Stimulated activated CD8-positive, alpha-beta memory T cell treated with anti-CD3 and anti-CD28 coated beads, Interleukin-2, amount 100 ng/mL, for 48 hours (primary cell): ENCODE measurements at regions not wholly inside any gene's neighbourhood (a gene's known extent, or its start where the extent isn't known, plus 50 kb on each side); places are given as distances from the start of the nearest gene placed in this dataset.

ENCODE experiments used
- DNase-seq, 2 donors: peaks; one replicate each; pipeline ENCODE4 v3.0.0-alpha.2; 2020; ENCODE audit warnings: low read depth in 2 of 2

GRCh38 chr2:129721236-129721635, 258.2 kb upstream of the RAB6C start:
- no peak for DNase-seq

GRCh38 chr2:129721846-129722245, 257.6 kb upstream of the RAB6C start:
- DNase-seq: no peak

GRCh38 chr2:129722306-129723019, 257.0 kb upstream of the RAB6C start:
- no peak for DNase-seq

GRCh38 chr2:129723277-129724020, 256.0 kb upstream of the RAB6C start:
- DNase-seq: no peak

GRCh38 chr2:129724021-129724757, 255.3 kb upstream of the RAB6C start:
- no peak for DNase-seq

GRCh38 chr2:129726216-129726615, 253.2 kb upstream of the RAB6C start:
- no peak for DNase-seq

GRCh38 chr2:129727286-129727685, 252.2 kb upstream of the RAB6C start:
- no peak for DNase-seq

- no peak for DNase-seq
Measured at GRCh38 chr2:129728035-129728972, 251.2 kb upstream of the RAB6C start.

GRCh38 chr2:129729011-129729410, 250.5 kb upstream of the RAB6C start:
- no peak for DNase-seq

GRCh38 chr2:129729646-129730045, 249.8 kb upstream of the RAB6C start:
- no peak for DNase-seq

GRCh38 chr2:129730979-129731378, 248.5 kb upstream of the RAB6C start:
- no peak for DNase-seq

- no peak for DNase-seq
Measured at GRCh38 chr2:129731907-129732629, 247.4 kb upstream of the RAB6C start.

- no peak for DNase-seq
Measured at GRCh38 chr2:129732630-129733026, 246.8 kb upstream of the RAB6C start.

- DNase-seq: no peak
Measured at GRCh38 chr2:129733041-129733440, 246.4 kb upstream of the RAB6C start.

- DNase-seq: no peak
Measured at GRCh38 chr2:129733579-129733978, 245.9 kb upstream of the RAB6C start.

- no peak for DNase-seq
Measured at GRCh38 chr2:129734343-129735034, 245.0 kb upstream of the RAB6C start.

- DNase-seq: no peak
Measured at GRCh38 chr2:129735576-129735975, 243.9 kb upstream of the RAB6C start.

GRCh38 chr2:129737660-129738527, 241.6 kb upstream of the RAB6C start:
- no peak for DNase-seq

GRCh38 chr2:129738799-129739198, 240.7 kb upstream of the RAB6C start:
- no peak for DNase-seq
